Calu3 (cell line): ENCODE measurements at regions not wholly inside any gene's neighbourhood (a gene's known extent, or its start where the extent isn't known, plus 50 kb on each side); places are given as distances from the start of the nearest gene placed in this dataset.

Experiments
- BruUV-seq: library from RNA; stranded (reverse); fragments of 400-500 nt; replicated peaks from 2 replicates; lab custom pipeline; 2021; lab: Mats Ljungman, UMichigan
- CTCF ChIA-PET: fragments of 300-600 bp; sonication (Branson Sonifier 250); formaldehyde crosslinking; loops from one replicate; lab custom pipeline; 2022; ENCODE audit warnings: antibody characterized with exemption; lab: Charles Lee
- DNase-seq: peaks from one replicate; pipeline ENCODE4 v3.0.0; 2022
- H3K27ac Mint-ChIP-seq: one replicate; pipeline ENCODE4 v1.8.0; 2022; ENCODE audit warnings: mixed read lengths; ENCODE audit not compliant: unreplicated experiment
- H3K27me3 Mint-ChIP-seq: one replicate; pipeline ENCODE4 v1.8.0; 2022; ENCODE audit warnings: mixed read lengths; ENCODE audit not compliant: unreplicated experiment
- H3K36me3 Mint-ChIP-seq: one replicate; pipeline ENCODE4 v1.8.0; 2022; ENCODE audit warnings: mild to moderate bottlenecking, moderate library complexity, mixed read lengths; ENCODE audit not compliant: insufficient read depth, unreplicated experiment
- H3K4me1 Mint-ChIP-seq: one replicate; pipeline ENCODE4 v1.8.0; 2022; ENCODE audit warnings: mild to moderate bottlenecking, low read depth, mixed read lengths; ENCODE audit not compliant: unreplicated experiment
- H3K4me3 Mint-ChIP-seq: one replicate; pipeline ENCODE4 v1.8.0; 2022; ENCODE audit warnings: mild to moderate bottlenecking, low read depth, moderate library complexity, mixed read lengths; ENCODE audit not compliant: unreplicated experiment
- H3K9me3 Mint-ChIP-seq: one replicate; pipeline ENCODE4 v1.8.0; 2022; ENCODE audit warnings: low read depth, mixed read lengths; ENCODE audit not compliant: unreplicated experiment
- CTCF ChIP-seq: fragments of 200-600 bp; IDR thresholded peaks from one replicate; pipeline ENCODE4 v1.8.0; 2022; ENCODE audit warnings: antibody characterized with exemption; ENCODE audit not compliant: unreplicated experiment
- intact Hi-C: fragments of 100-400 bp; cut with micrococcal nuclease; formaldehyde crosslinking; loops from one replicate; pipeline ENCODE4 v1.10.0; 2022; ENCODE audit not compliant: unreplicated experiment

DNA sequence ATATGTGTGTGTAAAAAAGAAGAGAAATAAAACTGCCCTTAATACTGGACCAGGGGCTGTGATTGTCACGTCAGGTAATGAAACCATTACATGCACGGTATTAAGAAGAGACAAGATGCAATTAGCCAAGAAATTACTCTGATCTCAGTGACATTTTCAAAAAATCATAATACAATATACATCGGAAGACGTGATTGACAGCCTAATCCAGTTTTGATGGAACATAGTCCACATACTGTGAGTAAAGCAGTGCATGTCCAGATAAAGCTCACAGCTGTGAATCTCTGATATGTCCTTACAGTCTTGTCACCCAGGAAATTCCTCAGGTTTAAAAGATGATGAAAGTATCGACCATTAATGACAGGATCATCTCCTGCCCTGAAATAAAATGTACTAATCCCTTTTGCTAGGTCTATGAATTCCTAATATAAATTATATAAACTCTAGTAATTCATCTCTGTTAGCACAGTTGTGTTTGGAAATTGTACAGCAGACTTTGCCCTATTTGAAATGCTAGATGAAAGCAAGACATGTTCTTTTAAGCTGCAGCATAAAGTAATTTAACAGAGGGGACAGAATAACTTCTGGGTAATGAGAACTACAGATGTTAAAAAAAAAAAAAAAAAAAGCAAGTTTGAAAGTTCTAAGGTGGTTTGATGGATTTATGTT lies 119.5 kb upstream of the TMCO5A start:
- no peaks in the 10 kb centered on the region for H3K4me1 Mint-ChIP-seq
- H3K4me3 Mint-ChIP-seq, result no peak overlapping the region
- H3K27me3 Mint-ChIP-seq, result no peaks in the 10 kb centered on the region
- CTCF ChIA-PET, result no interaction called here
- TF ChIP-seq CTCF, result no peak
- no peaks in the 10 kb centered on the region for H3K9me3 Mint-ChIP-seq
- no peak overlapping the region for H3K27ac Mint-ChIP-seq
- intact Hi-C loops, result no loop called here
- DNase-seq, result no peak
- H3K36me3 Mint-ChIP-seq, result no peaks in the 10 kb centered on the region
- BruUV-seq, result no TSS peak

DNA sequence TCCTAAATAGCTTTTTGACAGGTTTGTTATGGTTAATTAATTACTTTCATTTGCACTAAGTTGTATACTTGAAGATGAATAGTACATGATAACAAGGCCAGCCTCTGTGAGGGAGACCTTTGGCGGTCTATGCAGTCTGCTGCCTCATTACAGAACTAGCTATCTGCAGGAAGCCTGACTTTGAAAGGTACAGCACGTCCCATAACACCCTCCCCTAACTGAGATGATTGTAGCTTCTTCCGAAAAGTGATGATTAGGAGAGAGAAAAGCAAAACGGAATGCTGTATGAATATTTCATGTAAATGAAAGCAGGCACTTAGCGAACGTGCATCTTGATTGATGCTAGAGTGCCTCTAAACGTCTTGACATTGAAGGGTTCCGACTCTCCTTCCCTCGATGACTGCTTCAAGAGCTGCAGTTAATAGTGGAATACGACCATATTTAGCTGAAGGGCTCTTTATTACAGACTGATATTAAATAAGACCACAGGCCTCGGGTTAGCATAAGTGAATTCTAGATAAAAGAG lies 116.2 kb upstream of the TMCO5A start:
- Mint-ChIP-seq H3K36me3 (no peaks in the 10 kb centered on the region), H3K27ac (no peak overlapping the region), H3K4me3 (no peak overlapping the region), H3K27me3 (no peaks in the 10 kb centered on the region), H3K4me1 (no peaks in the 10 kb centered on the region), H3K9me3 (no peaks in the 10 kb centered on the region)
- BruUV-seq, result no TSS peak
- intact Hi-C loops, result no loop called here
- no peak for DNase-seq
- no peak for TF ChIP-seq CTCF
- CTCF ChIA-PET, result no interaction called here

- H3K4me1 Mint-ChIP-seq, result no peaks in the 10 kb centered on the region
- no peak for DNase-seq
- no peaks in the 10 kb centered on the region for H3K36me3 Mint-ChIP-seq
- no peak overlapping the region for H3K4me3 Mint-ChIP-seq
- BruUV-seq, result no TSS peak
- CTCF ChIA-PET, result no interaction called here
- TF ChIP-seq CTCF, result no peak
- no peaks in the 10 kb centered on the region for H3K27me3 Mint-ChIP-seq
- intact Hi-C loops, result no loop called here
- H3K27ac Mint-ChIP-seq, result no peak overlapping the region
- no peaks in the 10 kb centered on the region for H3K9me3 Mint-ChIP-seq
Observed at GRCh38 chr15:37819191-37819590, 115.2 kb upstream of the TMCO5A start.

- TF ChIP-seq CTCF, result no peak
- Mint-ChIP-seq H3K27ac (no peak overlapping the region), H3K4me1 (peaks cover 9% of the 10 kb centered on the region), H3K27me3 (no peaks in the 10 kb centered on the region), H3K9me3 (no peaks in the 10 kb centered on the region), H3K36me3 (no peaks in the 10 kb centered on the region), H3K4me3 (no peak overlapping the region)
- no TSS peak for BruUV-seq
- CTCF ChIA-PET, result no interaction called here
- intact Hi-C loops, result no loop called here
- no peak for DNase-seq
Observed at GRCh38 chr15:37820380-37821128, 113.9 kb upstream of the TMCO5A start.
